Panc1 (cell line): ENCODE measurements at regions not wholly inside any gene's neighbourhood (a gene's known extent, or its start where the extent isn't known, plus 50 kb on each side); places are given as distances from the start of the nearest gene placed in this dataset.

ENCODE experiments used
- ATAC-seq: fragments of 200-7000 bp; cut with Tn5 transposase; 2 replicates; pipeline ENCODE4 v1.9.1; 2020; ENCODE audit warnings: mild to moderate bottlenecking, moderate library complexity
- BruUV-seq: library from RNA; stranded (reverse); fragments of 400-500 nt; replicated peaks from 2 replicates; lab custom pipeline; 2021; lab: Mats Ljungman, UMichigan
- CTCF ChIA-PET: fragments of 300-600 bp; sonication (Branson Sonifier 250); formaldehyde crosslinking; loops from one replicate; lab custom pipeline; 2022; ENCODE audit warnings: antibody characterized with exemption; lab: Charles Lee
- POLR2A ChIA-PET: fragments of 300-600 bp; sonication (Branson Sonifier 250); formaldehyde crosslinking; loops from one replicate; lab custom pipeline; 2022; ENCODE audit warnings: antibody characterized with exemption; lab: Charles Lee
- DNase-seq: peaks from one replicate; pipeline ENCODE4 v3.0.0-alpha.2; 2010; ENCODE audit warnings: low read depth, low spot score
- H3K27ac ChIP-seq: 2 replicates; pipeline ENCODE4 v1.5.1; 2011; ENCODE audit warnings: mild to moderate bottlenecking, low read length, inconsistent platforms
- H3K27me3 ChIP-seq: fragments of 200-500 bp; sonication (Bioruptor generic); 2 replicates; pipeline ENCODE4 v1.6.0; 2014; ENCODE audit warnings: low read length, inconsistent platforms; ENCODE audit not compliant: control insufficient read depth, insufficient read depth
- H3K36me3 ChIP-seq: fragments of 200-500 bp; sonication (Bioruptor generic); 2 replicates; pipeline ENCODE4 v1.5.1; 2014; ENCODE audit warnings: inconsistent platforms, mild to moderate bottlenecking, low read length, moderate library complexity; ENCODE audit not compliant: control insufficient read depth, insufficient read depth
- H3K4me1 ChIP-seq: 2 replicates; pipeline ENCODE4 v1.5.1; 2011; ENCODE audit warnings: inconsistent platforms, mild to moderate bottlenecking, low read length, moderate library complexity; ENCODE audit not compliant: control insufficient read depth, insufficient read depth
- H3K4me3 ChIP-seq, 2 experiments: 2 replicates each; pipeline ENCODE4 v1.5.1; 2011 to 2012; ENCODE audit warnings: low read depth in 2 of 2, low read length in 2 of 2, mild to moderate bottlenecking in 2 of 2, inconsistent platforms in 1 of 2, moderate library complexity in 1 of 2
- H3K9me3 ChIP-seq: fragments of 200-500 bp; sonication (Bioruptor generic); 2 replicates; pipeline ENCODE4 v1.5.1; 2014; ENCODE audit warnings: low read depth, mild to moderate bottlenecking, inconsistent platforms, low read length, moderate library complexity; ENCODE audit not compliant: control insufficient read depth, insufficient read depth
- CTCF ChIP-seq: fragments of 450-650 bp; IDR thresholded peaks from 2 replicates; pipeline ENCODE4 v1.5.1; 2017; ENCODE audit warnings: mild to moderate bottlenecking
- POLR2AphosphoS5 ChIP-seq: IDR thresholded peaks from 2 replicates; pipeline ENCODE4 v1.6.1; 2012; ENCODE audit warnings: mild to moderate bottlenecking, low read depth, low read length, moderate library complexity
- REST ChIP-seq, 2 experiments: IDR thresholded peaks; 2 replicates each; pipeline ENCODE4 v1.6.1; 2011 to 2012; ENCODE audit warnings: low read depth in 2 of 2, control low read depth in 1 of 2, low read length in 1 of 2, mild to moderate bottlenecking in 1 of 2, moderate library complexity in 1 of 2; ENCODE audit not compliant: insufficient read depth in 1 of 2
- SIN3A ChIP-seq: IDR thresholded peaks from 2 replicates; pipeline ENCODE4 v1.6.1; 2012; ENCODE audit warnings: low read depth, mild to moderate bottlenecking, low read length, moderate library complexity, borderline replicate concordance; ENCODE audit not compliant: insufficient read depth
- TCF7L2 ChIP-seq: IDR thresholded peaks from 2 replicates; pipeline ENCODE4 v1.6.1; 2011; ENCODE audit warnings: mild to moderate bottlenecking, low read depth, low read length, inconsistent platforms
- in situ Hi-C: cut with HindIII; loops from 2 replicates; pipeline ENCODE4 v1.10.0; 2016; ENCODE audit warnings: low sequenced_read_pairs, low pct_unique_long_range_greater_than_20kb
- intact Hi-C: fragments of 100-400 bp; cut with micrococcal nuclease; formaldehyde crosslinking; loops from one replicate; pipeline ENCODE4 v1.10.0; 2022; ENCODE audit not compliant: unreplicated experiment

GRCh38 chr16:26705346-26705745 is 361.4 kb upstream of the C16orf82 start:
- Histone ChIP-seq H3K27ac (no peak overlapping the region), H3K36me3 (no peaks in the 10 kb centered on the region), H3K4me3 (no peak overlapping the region), H3K27me3 (no peaks in the 10 kb centered on the region), H3K4me1 (no peaks in the 10 kb centered on the region), H3K9me3 (no peaks in the 10 kb centered on the region)
- ChIA-PET POLR2A (no interaction called here), CTCF (no interaction called here)
- no peak for DNase-seq
- in situ Hi-C loops (no loop called here), intact Hi-C loops (no loop called here)
- no peak for ATAC-seq
- no TSS peak for BruUV-seq
- no peak for TF ChIP-seq POLR2AphosphoS5
- no peak for TF ChIP-seq SIN3A
- no peak for TF ChIP-seq TCF7L2
- TF ChIP-seq CTCF, result no peak
- TF ChIP-seq REST (IDR thresholded peaks at IDR 0.05; ENCODE audit: insufficient read depth in 1 of 2, low read depth in 2 of 2, low read length in 1 of 2), result no peak

GRCh38 chr16:26708428-26708827 is 358.3 kb upstream of the C16orf82 start:
- ATAC-seq (no peak), DNase-seq (no peak)
- BruUV-seq, result no TSS peak
- Histone ChIP-seq H3K36me3 (no peaks in the 10 kb centered on the region), H3K4me3 (no peak overlapping the region), H3K9me3 (no peaks in the 10 kb centered on the region), H3K4me1 (no peaks in the 10 kb centered on the region), H3K27ac (no peak overlapping the region), H3K27me3 (no peaks in the 10 kb centered on the region)
- intact Hi-C loops, result no loop called here
- no peak for TF ChIP-seq SIN3A
- no peak for TF ChIP-seq REST (IDR thresholded peaks at IDR 0.05; ENCODE audit: insufficient read depth in 1 of 2, low read depth in 2 of 2, low read length in 1 of 2)
- TF ChIP-seq POLR2AphosphoS5, result no peak
- TF ChIP-seq CTCF, result no peak
- no peak for TF ChIP-seq TCF7L2
- in situ Hi-C loops, result no loop called here
- ChIA-PET POLR2A (no interaction called here), CTCF (no interaction called here)
